ENCODE measurements at regions not wholly inside any gene's neighbourhood (a gene's known extent, or its start where the extent isn't known, plus 50 kb on each side); places are given as distances from the start of the nearest gene placed in this dataset.

GRCh38 chr2:43044093-43044681 is 182.2 kb downstream of the ZFP36L2 start:
- Histone ChIP-seq H4K20me1 (ENCODE audit: insufficient read depth) (no peaks in the 10 kb centered on the region), H3K4me2 (no peak overlapping the region), H3K4me1 (replicated peaks; ENCODE audit: insufficient read depth) (peaks cover 67% of the 10 kb centered on the region), H3K79me2 (ENCODE audit: low read depth) (no peaks in the 10 kb centered on the region), H3K36me3 (ENCODE audit: low read depth) (no peaks in the 10 kb centered on the region), H3F3A (ENCODE audit: insufficient read depth, low read depth) (peaks cover 52% of the 10 kb centered on the region), H3K9me2 (ENCODE audit: insufficient read depth) (no peaks in the 10 kb centered on the region), H3K27me3 (ENCODE audit: insufficient read depth, low read depth) (no peaks in the 10 kb centered on the region), H2AFZ (no peak overlapping the region), H3K27ac (no peak overlapping the region), H3K9me3 (ENCODE audit: insufficient read depth, low read depth) (no peaks in the 10 kb centered on the region), H3K4me3 (no peak overlapping the region)
- intact Hi-C loops (cut with micrococcal nuclease; ENCODE audit: unreplicated experiment): no loop called here
- CTCF ChIA-PET: no interaction called here
- DNase-seq: no peak
- POLR2A ChIA-PET (ENCODE audit: unreplicated experiment): no interaction called here
- BruUV-seq (replicated peaks): no TSS peak
- TF ChIP-seq EZH2 (IDR thresholded peaks at IDR 0.05; ENCODE audit: low read depth) (no peak), CTCF (conservative IDR thresholded peaks at IDR 0.05) (no peak)

- ChIA-PET CTCF (no interaction called here), POLR2A (ENCODE audit: unreplicated experiment) (no interaction called here)
- intact Hi-C loops (cut with micrococcal nuclease; ENCODE audit: unreplicated experiment): no loop called here
- Histone ChIP-seq H3K36me3 (ENCODE audit: low read depth) (no peaks in the 10 kb centered on the region), H3K79me2 (ENCODE audit: low read depth) (no peaks in the 10 kb centered on the region), H2AFZ (no peak overlapping the region), H3K9me2 (ENCODE audit: insufficient read depth) (no peaks in the 10 kb centered on the region), H4K20me1 (ENCODE audit: insufficient read depth) (no peaks in the 10 kb centered on the region), H3K4me2 (no peak overlapping the region), H3K9me3 (ENCODE audit: insufficient read depth, low read depth) (no peaks in the 10 kb centered on the region), H3F3A (ENCODE audit: insufficient read depth, low read depth) (peaks cover 59% of the 10 kb centered on the region), H3K4me1 (replicated peaks; ENCODE audit: insufficient read depth) (peaks cover 68% of the 10 kb centered on the region), H3K4me3 (no peak overlapping the region), H3K27ac (no peak overlapping the region), H3K27me3 (ENCODE audit: insufficient read depth, low read depth) (no peaks in the 10 kb centered on the region)
- no peak for TF ChIP-seq CTCF (conservative IDR thresholded peaks at IDR 0.05)
- TF ChIP-seq EZH2 (IDR thresholded peaks at IDR 0.05; ENCODE audit: low read depth): no peak
- BruUV-seq (replicated peaks): no TSS peak
- DNase-seq: no peak
These were observed 182.9 kb downstream of the ZFP36L2 start for GRCh38 chr2:43043553-43043870.

- CTCF ChIA-PET: interaction anchor here (0.6 to 1.0 kb wide), 3 partner anchors 27 to 175 kb away, joined by 3 to 20 read pairs (median 4); no protein-coding TSS in a partner anchor
- POLR2A ChIA-PET (ENCODE audit: unreplicated experiment): interaction anchor here (0.5 to 0.8 kb wide), 5 partner anchors 15 to 181 kb away, joined by 3 to 8 read pairs (median 5); no protein-coding TSS in a partner anchor
- H3K79me2 ChIP-seq (ENCODE audit: low read depth): peaks cover 12% of the 10 kb centered on the region
- peak; percentile 93 to 95 for DNase-seq
- no TSS peak for BruUV-seq (replicated peaks)
- peak overlapping the region; percentile 90 for H3K27ac ChIP-seq
- H4K20me1 ChIP-seq (ENCODE audit: insufficient read depth): no peaks in the 10 kb centered on the region
- peaks cover 79% of the 10 kb centered on the region for H3K4me1 ChIP-seq (replicated peaks; ENCODE audit: insufficient read depth)
- H3K27me3 ChIP-seq (ENCODE audit: insufficient read depth, low read depth): no peaks in the 10 kb centered on the region
- TF ChIP-seq EZH2 (IDR thresholded peaks at IDR 0.05; ENCODE audit: low read depth) (no peak), CTCF (conservative IDR thresholded peaks at IDR 0.05) (no peak)
- H3F3A ChIP-seq (ENCODE audit: insufficient read depth, low read depth): peaks cover 68% of the 10 kb centered on the region
- no peaks in the 10 kb centered on the region for H3K9me3 ChIP-seq (ENCODE audit: insufficient read depth, low read depth)
- H2AFZ ChIP-seq: no peak overlapping the region
- peak overlapping the region; percentile 19; the same call in 1 of the 2 replicates for H3K4me3 ChIP-seq
- no peaks in the 10 kb centered on the region for H3K36me3 ChIP-seq (ENCODE audit: low read depth)
- H3K9me2 ChIP-seq (ENCODE audit: insufficient read depth): no peaks in the 10 kb centered on the region
- intact Hi-C loops (cut with micrococcal nuclease; ENCODE audit: unreplicated experiment): no loop called here
- peak overlapping the region; percentile 90 for H3K4me2 ChIP-seq
These were observed 184.6 kb downstream of the ZFP36L2 start for GRCh38 chr2:43041661-43042360.

Data from PC-9 (cell line).